BLaER1 (cell line): ENCODE measurements at regions not wholly inside any gene's neighbourhood (a gene's known extent, or its start where the extent isn't known, plus 50 kb on each side); places are given as distances from the start of the nearest gene placed in this dataset.

ENCODE experiments used
- H3K27ac ChIP-seq: shearing (Covaris generic); formaldehyde crosslinking; 2 replicates; pipeline ENCODE4 v1.8.1; 2022
- H3K27me3 ChIP-seq: shearing (Covaris generic); formaldehyde crosslinking; 2 replicates; pipeline ENCODE4 v1.8.1; 2022
- H3K36me3 ChIP-seq: shearing (Covaris generic); formaldehyde crosslinking; 2 replicates; pipeline ENCODE4 v1.8.1; 2022
- H3K4me1 ChIP-seq: shearing (Covaris generic); formaldehyde crosslinking; 2 replicates; pipeline ENCODE4 v1.8.1; 2022
- H3K4me2 ChIP-seq: shearing (Covaris generic); formaldehyde crosslinking; 2 replicates; pipeline ENCODE4 v1.8.1; 2022
- H3K4me3 ChIP-seq: shearing (Covaris generic); formaldehyde crosslinking; 2 replicates; pipeline ENCODE4 v1.8.1; 2022
- H3K9ac ChIP-seq: shearing (Covaris generic); formaldehyde crosslinking; 2 replicates; pipeline ENCODE4 v1.8.1; 2022
- H3K9me3 ChIP-seq: shearing (Covaris generic); formaldehyde crosslinking; 2 replicates; pipeline ENCODE4 v1.8.1; 2022
- H4K20me1 ChIP-seq: shearing (Covaris generic); formaldehyde crosslinking; 2 replicates; pipeline ENCODE4 v1.8.1; 2022
- Cebpa-rat ChIP-seq: shearing (Covaris generic); IDR thresholded peaks from 2 replicates; pipeline ENCODE4 v1.8.1; 2022

- Histone ChIP-seq H3K36me3 (no peaks in the 10 kb centered on the region), H3K4me3 (no peak overlapping the region), H3K9me3 (no peaks in the 10 kb centered on the region), H4K20me1 (no peaks in the 10 kb centered on the region), H3K9ac (no peak overlapping the region), H3K27ac (no peak overlapping the region), H3K4me2 (no peak overlapping the region), H3K4me1 (no peaks in the 10 kb centered on the region), H3K27me3 (no peaks in the 10 kb centered on the region)
- no peak for TF ChIP-seq Cebpa-rat
Measured at GRCh38 chr6:2492686-2493523, 247.5 kb upstream of the GMDS start.

GRCh38 chr6:2491137-2491536, 245.7 kb upstream of the GMDS start:
- TF ChIP-seq Cebpa-rat = no peak
- no peaks in the 10 kb centered on the region for H3K9me3 ChIP-seq
- no peaks in the 10 kb centered on the region for H3K36me3 ChIP-seq
- no peaks in the 10 kb centered on the region for H4K20me1 ChIP-seq
- H3K4me3 ChIP-seq = no peak overlapping the region
- H3K4me1 ChIP-seq = no peaks in the 10 kb centered on the region
- H3K4me2 ChIP-seq = no peak overlapping the region
- no peak overlapping the region for H3K27ac ChIP-seq
- no peak overlapping the region for H3K9ac ChIP-seq
- no peaks in the 10 kb centered on the region for H3K27me3 ChIP-seq

DNA sequence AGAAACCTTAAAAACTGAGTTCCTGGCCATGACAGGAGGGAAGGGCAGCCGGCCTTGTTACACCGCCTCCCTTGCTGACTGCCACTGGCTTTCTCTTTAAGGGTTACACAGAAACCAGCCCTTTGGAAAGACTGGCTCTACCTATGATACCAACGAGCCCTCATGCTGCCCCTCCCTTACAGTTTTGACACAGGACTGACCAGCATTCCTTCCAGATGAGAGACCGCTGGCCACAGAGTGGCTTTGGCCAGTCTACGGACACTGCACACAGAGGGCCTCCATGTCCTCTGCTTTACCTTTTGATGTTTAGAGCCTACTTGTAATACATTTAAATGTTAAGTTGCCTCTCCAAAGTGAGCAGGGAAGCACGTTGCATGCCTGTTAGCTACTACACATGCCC, 243.2 kb upstream of the GMDS start:
- no peak overlapping the region for H3K4me2 ChIP-seq
- H3K27ac ChIP-seq = no peak overlapping the region
- no peak overlapping the region for H3K4me3 ChIP-seq
- H3K36me3 ChIP-seq = no peaks in the 10 kb centered on the region
- no peaks in the 10 kb centered on the region for H4K20me1 ChIP-seq
- H3K4me1 ChIP-seq = no peaks in the 10 kb centered on the region
- no peaks in the 10 kb centered on the region for H3K27me3 ChIP-seq
- peaks cover 12% of the 10 kb centered on the region; the same call in 1 of the 2 replicates for H3K9me3 ChIP-seq
- TF ChIP-seq Cebpa-rat = no peak
- no peak overlapping the region for H3K9ac ChIP-seq

DNA sequence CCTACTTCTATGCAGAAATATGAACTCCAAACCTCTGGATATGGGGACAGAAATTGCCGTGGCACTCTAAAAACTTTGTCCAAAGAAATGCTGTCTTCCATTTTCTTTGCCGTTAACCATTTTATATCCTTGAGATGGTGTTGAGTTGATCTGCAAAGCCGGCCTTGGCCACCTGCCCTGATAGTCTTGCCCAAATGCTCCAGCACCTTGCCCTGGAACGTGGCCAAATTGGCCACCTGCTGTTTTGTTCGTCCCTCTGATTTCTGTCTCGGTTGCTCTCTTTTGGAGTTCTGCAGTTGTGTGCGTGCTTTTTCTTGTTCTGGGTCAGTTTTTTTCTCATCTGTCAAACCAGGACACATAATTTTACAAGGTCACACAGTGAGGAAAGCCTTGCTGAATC, 239.7 kb upstream of the GMDS start:
- Histone ChIP-seq H3K9me3 (peaks cover 30% of the 10 kb centered on the region), H4K20me1 (no peaks in the 10 kb centered on the region), H3K4me3 (no peak overlapping the region), H3K27ac (no peak overlapping the region), H3K4me2 (no peak overlapping the region), H3K4me1 (no peaks in the 10 kb centered on the region), H3K36me3 (no peaks in the 10 kb centered on the region), H3K27me3 (no peaks in the 10 kb centered on the region), H3K9ac (no peak overlapping the region)
- TF ChIP-seq Cebpa-rat = no peak

- no peaks in the 10 kb centered on the region for H3K36me3 ChIP-seq
- no peaks in the 10 kb centered on the region for H4K20me1 ChIP-seq
- H3K27ac ChIP-seq = no peak overlapping the region
- H3K4me2 ChIP-seq = no peak overlapping the region
- H3K4me1 ChIP-seq = no peaks in the 10 kb centered on the region
- H3K4me3 ChIP-seq = no peak overlapping the region
- no peaks in the 10 kb centered on the region for H3K27me3 ChIP-seq
- peaks cover 30% of the 10 kb centered on the region for H3K9me3 ChIP-seq
- H3K9ac ChIP-seq = no peak overlapping the region
- TF ChIP-seq Cebpa-rat = no peak
Measured at GRCh38 chr6:2482773-2483172, 237.4 kb upstream of the GMDS start.

DNA sequence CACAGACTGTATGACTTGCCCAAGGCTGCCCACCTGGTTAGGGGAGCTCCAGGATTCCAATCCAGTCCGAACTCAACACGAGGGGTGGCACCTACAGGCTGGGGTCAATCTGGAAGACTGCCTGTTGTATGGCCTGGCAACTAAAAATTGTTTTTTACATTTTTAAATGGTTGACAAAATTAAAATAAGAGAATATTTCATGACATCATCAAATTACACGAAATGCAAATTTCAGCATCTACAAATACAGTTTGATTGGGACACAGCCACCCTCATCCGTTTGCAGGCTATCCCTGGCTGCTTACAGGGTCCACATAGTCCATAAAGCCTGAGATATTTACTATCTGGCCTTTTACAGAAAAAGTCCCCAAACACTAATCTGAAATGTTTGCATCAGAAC, 235.9 kb upstream of the GMDS start:
- no peak overlapping the region for H3K4me3 ChIP-seq
- no peaks in the 10 kb centered on the region for H3K4me1 ChIP-seq
- H3K9ac ChIP-seq = no peak overlapping the region
- no peaks in the 10 kb centered on the region for H3K36me3 ChIP-seq
- no peak overlapping the region for H3K4me2 ChIP-seq
- H3K27ac ChIP-seq = no peak overlapping the region
- H4K20me1 ChIP-seq = no peaks in the 10 kb centered on the region
- H3K9me3 ChIP-seq = peaks cover 30% of the 10 kb centered on the region
- H3K27me3 ChIP-seq = no peaks in the 10 kb centered on the region
- no peak for TF ChIP-seq Cebpa-rat

DNA sequence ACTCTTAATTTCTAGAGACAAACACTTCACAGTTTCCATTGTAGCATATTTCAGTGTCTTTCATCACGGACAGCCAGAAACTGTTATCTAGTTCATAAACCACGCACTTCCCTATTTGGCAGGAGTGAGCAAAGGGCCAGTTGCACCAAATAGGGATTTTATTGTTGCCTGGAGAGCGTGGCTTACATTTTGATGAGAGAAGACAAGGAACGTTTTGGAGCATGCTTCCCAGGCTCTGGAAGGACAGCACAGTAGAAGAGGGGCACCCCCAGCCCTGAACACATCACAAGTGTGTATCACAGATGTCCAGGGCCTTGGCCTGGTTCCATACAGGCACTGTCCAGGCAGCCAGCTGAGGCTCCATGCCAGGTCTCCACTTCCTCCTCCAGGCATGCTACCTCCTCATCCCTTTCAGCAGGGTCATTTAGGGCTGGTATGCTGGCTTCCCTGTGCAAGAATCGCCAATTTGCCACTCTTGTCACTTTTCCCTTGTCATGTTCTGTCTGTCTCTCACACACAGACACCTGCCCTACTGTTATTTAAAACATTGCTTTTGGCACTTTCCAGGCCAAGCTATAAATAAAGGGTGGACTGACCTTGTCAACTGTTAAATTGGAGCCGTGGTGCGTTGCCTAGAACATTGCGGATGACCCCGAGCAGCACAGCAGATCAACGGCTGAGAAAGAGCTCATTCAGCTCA, 235.0 kb upstream of the GMDS start:
- H3K9me3 ChIP-seq = peaks cover 30% of the 10 kb centered on the region
- H3K4me1 ChIP-seq = no peaks in the 10 kb centered on the region
- no peaks in the 10 kb centered on the region for H4K20me1 ChIP-seq
- H3K27ac ChIP-seq = no peak overlapping the region
- H3K9ac ChIP-seq = no peak overlapping the region
- no peaks in the 10 kb centered on the region for H3K27me3 ChIP-seq
- H3K4me2 ChIP-seq = no peak overlapping the region
- H3K36me3 ChIP-seq = no peaks in the 10 kb centered on the region
- TF ChIP-seq Cebpa-rat = no peak
- no peak overlapping the region for H3K4me3 ChIP-seq

GRCh38 chr6:2478200-2478599, 232.8 kb upstream of the GMDS start:
- H4K20me1 ChIP-seq = no peaks in the 10 kb centered on the region
- no peak overlapping the region for H3K27ac ChIP-seq
- H3K27me3 ChIP-seq = no peaks in the 10 kb centered on the region
- H3K4me3 ChIP-seq = no peak overlapping the region
- no peak overlapping the region for H3K4me2 ChIP-seq
- no peak for TF ChIP-seq Cebpa-rat
- no peaks in the 10 kb centered on the region for H3K4me1 ChIP-seq
- H3K9ac ChIP-seq = no peak overlapping the region
- no peaks in the 10 kb centered on the region for H3K36me3 ChIP-seq
- H3K9me3 ChIP-seq = peaks cover 16% of the 10 kb centered on the region

DNA sequence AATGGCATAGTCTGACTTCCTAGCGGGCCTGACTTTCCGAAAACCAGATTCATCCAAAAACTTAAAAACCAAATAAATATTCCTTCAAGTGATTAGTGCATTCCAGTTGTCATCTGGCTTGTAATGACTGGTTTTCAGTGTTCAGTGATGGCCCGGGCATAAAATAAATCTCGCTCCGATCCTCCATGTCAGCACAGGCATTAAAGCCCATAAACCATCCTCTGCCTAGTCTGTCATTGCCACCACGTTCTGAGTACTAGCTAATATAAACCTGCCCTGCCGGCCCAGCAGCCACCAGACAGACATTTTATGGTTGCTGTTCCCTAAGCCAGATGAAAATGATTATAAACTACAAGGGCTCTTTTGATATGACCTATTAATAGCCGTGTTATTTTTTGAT, 232.3 kb upstream of the GMDS start:
- no peaks in the 10 kb centered on the region for H3K36me3 ChIP-seq
- no peak for TF ChIP-seq Cebpa-rat
- H3K9me3 ChIP-seq = peaks cover 11% of the 10 kb centered on the region
- H4K20me1 ChIP-seq = no peaks in the 10 kb centered on the region
- no peak overlapping the region for H3K4me2 ChIP-seq
- H3K9ac ChIP-seq = no peak overlapping the region
- no peak overlapping the region for H3K27ac ChIP-seq
- no peak overlapping the region for H3K4me3 ChIP-seq
- H3K4me1 ChIP-seq = no peaks in the 10 kb centered on the region
- no peaks in the 10 kb centered on the region for H3K27me3 ChIP-seq

DNA sequence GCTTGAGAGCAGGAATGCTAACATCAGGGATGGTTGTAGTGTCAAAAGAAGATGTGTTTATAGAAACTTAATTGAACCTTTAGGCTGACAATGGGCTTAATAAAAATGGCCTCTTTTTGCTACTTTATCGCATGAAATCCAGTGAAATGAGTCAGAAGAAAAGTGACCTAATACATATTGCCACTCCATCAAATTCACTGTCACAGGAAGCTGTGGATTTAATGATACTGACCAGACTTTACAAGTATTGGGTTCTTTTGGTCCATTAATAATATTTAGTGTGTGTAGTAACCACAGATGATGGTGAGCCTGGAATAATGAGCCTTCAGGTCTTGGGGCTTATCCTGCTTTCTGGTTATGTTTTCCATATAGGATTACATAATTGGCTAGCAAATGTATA, 231.8 kb upstream of the GMDS start:
- H3K27me3 ChIP-seq = no peaks in the 10 kb centered on the region
- no peaks in the 10 kb centered on the region for H3K36me3 ChIP-seq
- H3K9me3 ChIP-seq = peaks cover 7% of the 10 kb centered on the region
- H3K27ac ChIP-seq = no peak overlapping the region
- no peak overlapping the region for H3K4me2 ChIP-seq
- no peak overlapping the region for H3K9ac ChIP-seq
- no peaks in the 10 kb centered on the region for H4K20me1 ChIP-seq
- TF ChIP-seq Cebpa-rat = no peak
- no peak overlapping the region for H3K4me3 ChIP-seq
- H3K4me1 ChIP-seq = no peaks in the 10 kb centered on the region
